ENCODE measurements at regions not wholly inside any gene's neighbourhood (a gene's known extent, or its start where the extent isn't known, plus 50 kb on each side); places are given as distances from the start of the nearest gene placed in this dataset.
"Not testable (repeated sequence)": the region's sequence is repeated elsewhere in the genome, so short reads cannot be mapped to it uniquely, and the experiment has no call there.

GRCh38 chr15:47908950-47909670, 191.8 kb downstream of the SEMA6D start:
- intact Hi-C loops (cut with DNase I) = no loop called here
- H3K27me3 ChIP-seq = no peaks in the 10 kb centered on the region
- no peak overlapping the region for H3K27ac ChIP-seq
- no peak overlapping the region for H3K4me3 ChIP-seq
- no peaks in the 10 kb centered on the region for H3K9me3 ChIP-seq (replicated peaks in 1 of 3)
- no peak for TF ChIP-seq POLR2A (IDR thresholded peaks at IDR 0.05)
- no peak for TF ChIP-seq CTCF (IDR thresholded peaks at IDR 0.05)
- 73 to 82% (median 78%) methylated on average over 4 of the region's 4 CpGs for WGBS, 4 donors
- H3K36me3 ChIP-seq (replicated peaks in 1 of 2) = no peaks in the 10 kb centered on the region
- no peaks in the 10 kb centered on the region for H3K4me1 ChIP-seq (replicated peaks in 1 of 2)
- DNase-seq = no peak

- DNase-seq; H3K4me1 ChIP-seq (replicated peaks in 1 of 2); H3K4me3 ChIP-seq; intact Hi-C loops (cut with DNase I); H3K27ac ChIP-seq; H3K27me3 ChIP-seq; H3K36me3 ChIP-seq (replicated peaks in 1 of 2); H3K9me3 ChIP-seq (replicated peaks in 1 of 3): not testable (repeated sequence)
- 84 to 93% (median 90%) methylated on average over 6 of the region's 6 CpGs for WGBS, 4 donors
These were observed 195.6 kb downstream of the SEMA6D start for GRCh38 chr15:47912910-47913309.

- TF ChIP-seq CTCF (IDR thresholded peaks at IDR 0.05) (no peak), POLR2A (IDR thresholded peaks at IDR 0.05) (no peak)
- no peak overlapping the region for H3K4me3 ChIP-seq
- H3K27ac ChIP-seq = no peak overlapping the region
- intact Hi-C loops (cut with DNase I) = no loop called here
- H3K27me3 ChIP-seq = no peaks in the 10 kb centered on the region
- DNase-seq = no peak
- no peaks in the 10 kb centered on the region for H3K36me3 ChIP-seq (replicated peaks in 1 of 2)
- 58 to 71% (median 66%) methylated on average over 1 of the region's 1 CpG for WGBS, 4 donors
- no peaks in the 10 kb centered on the region for H3K9me3 ChIP-seq (replicated peaks in 1 of 3)
- no peaks in the 10 kb centered on the region for H3K4me1 ChIP-seq (replicated peaks in 1 of 2)
These were observed 200.6 kb downstream of the SEMA6D start for GRCh38 chr15:47917881-47918280.

GRCh38 chr15:47918877-47919276, 201.6 kb downstream of the SEMA6D start:
- no peak for TF ChIP-seq CTCF (IDR thresholded peaks at IDR 0.05)
- no peak for TF ChIP-seq POLR2A (IDR thresholded peaks at IDR 0.05)
- Histone ChIP-seq H3K9me3 (replicated peaks in 1 of 3) (no peaks in the 10 kb centered on the region), H3K36me3 (replicated peaks in 1 of 2) (no peaks in the 10 kb centered on the region), H3K4me1 (replicated peaks in 1 of 2) (no peaks in the 10 kb centered on the region), H3K27me3 (no peaks in the 10 kb centered on the region), H3K27ac (no peak overlapping the region), H3K4me3 (no peak overlapping the region)
- intact Hi-C loops (cut with DNase I) = no loop called here
- 72 to 85% (median 76%) methylated on average over 3 of the region's 3 CpGs for WGBS, 4 donors
- no peak for DNase-seq

GRCh38 chr15:47924381-47924780, 196.4 kb upstream of the SLC24A5 start:
- Histone ChIP-seq H3K36me3 (replicated peaks in 1 of 2) (no peaks in the 10 kb centered on the region), H3K4me3 (no peak overlapping the region), H3K27me3 (no peaks in the 10 kb centered on the region), H3K4me1 (replicated peaks in 1 of 2) (no peaks in the 10 kb centered on the region), H3K9me3 (replicated peaks in 1 of 3) (no peaks in the 10 kb centered on the region), H3K27ac (no peak overlapping the region)
- no peak for DNase-seq
- no peak for TF ChIP-seq CTCF (IDR thresholded peaks at IDR 0.05)
- no peak for TF ChIP-seq POLR2A (IDR thresholded peaks at IDR 0.05)
- intact Hi-C loops (cut with DNase I) = no loop called here
- 74 to 81% (median 76%) methylated on average over 4 of the region's 4 CpGs for WGBS, 4 donors
